ENCODE measurements at regions not wholly inside any gene's neighbourhood (a gene's known extent, or its start where the extent isn't known, plus 50 kb on each side); places are given as distances from the start of the nearest gene placed in this dataset.

DNA sequence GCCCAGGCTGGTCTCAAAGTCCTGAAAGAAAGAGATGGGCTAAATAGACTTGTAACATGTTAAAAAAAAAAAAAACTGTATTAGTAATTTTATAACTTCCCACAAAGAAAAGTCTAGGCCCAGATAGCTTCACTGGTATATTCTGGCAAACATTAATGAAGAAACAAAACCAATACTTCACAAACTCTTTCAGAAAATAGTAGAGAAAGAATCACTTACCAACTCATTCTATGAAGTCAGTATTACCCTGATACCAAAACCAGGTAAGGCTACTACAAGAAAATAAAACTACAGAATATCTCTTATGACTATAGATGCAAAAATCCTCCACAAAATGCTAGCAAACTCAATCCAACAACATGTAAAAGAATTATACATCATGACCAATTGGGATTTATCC is 59.9 kb upstream of the ODC1 start:
- H3K4ac ChIP-seq (ENCODE audit: low read depth, low read length): no peak overlapping the region
- H3T11ph ChIP-seq (ENCODE audit: low read length): no peak overlapping the region
- peaks cover 0 to 7% of the 10 kb centered on the region in 2 experiments; a peak in 2 of 4 replicates for H3K4me1 Mint-ChIP-seq
- no peak overlapping the region for H3K23ac ChIP-seq (ENCODE audit: insufficient read length, low read depth, low read length)
- no peaks in the 10 kb centered on the region for H3K4me1 ChIP-seq (ENCODE audit: insufficient read depth, low read length)
- no peak overlapping the region for H3K18ac ChIP-seq (ENCODE audit: insufficient read length, low read depth, low read length)
- H2BK20ac ChIP-seq (ENCODE audit: low read depth, low read length, poor library complexity, severe bottlenecking): no peak overlapping the region
- no peak overlapping the region for H3K56ac ChIP-seq (ENCODE audit: insufficient read length, low read depth, low read length)
- H3K14ac ChIP-seq (ENCODE audit: insufficient read depth, low read length): no peak overlapping the region
- H3K79me2 ChIP-seq (ENCODE audit: insufficient read depth, low read length): no peaks in the 10 kb centered on the region
- H2BK12ac ChIP-seq (ENCODE audit: insufficient read length, low read depth, low read length): no peak overlapping the region
- no peak overlapping the region for H3K4me2 ChIP-seq (ENCODE audit: insufficient read depth, insufficient read length, low read length)
- H4K20me1 ChIP-seq (ENCODE audit: control insufficient read depth, insufficient read depth, insufficient read length): no peaks in the 10 kb centered on the region
- no peaks in the 10 kb centered on the region for H3K23me2 ChIP-seq (ENCODE audit: insufficient read length, low read depth, low read length, poor library complexity, severe bottlenecking)
- no peak overlapping the region for H4K5ac ChIP-seq (ENCODE audit: insufficient read length, low read depth, low read length)
- no peaks in the 10 kb centered on the region for H3K9me3 Mint-ChIP-seq
- no peak overlapping the region for H2AFZ ChIP-seq (ENCODE audit: low read length)
- no peak overlapping the region for H4K8ac ChIP-seq (replicated peaks; ENCODE audit: insufficient read length, low read depth, low read length)
- H3K27me3 Mint-ChIP-seq (ENCODE audit: low read depth): peaks cover 3% of the 10 kb centered on the region; the same call in 1 of the 2 replicates
- no peak overlapping the region for H4K91ac ChIP-seq (ENCODE audit: insufficient read length, low read depth, low read length)
- no peaks in the 10 kb centered on the region for H3K79me1 ChIP-seq (ENCODE audit: insufficient read depth, low read depth, low read length, poor library complexity, severe bottlenecking)
- DNase-seq: no peak
- no peak overlapping the region for H2AK5ac ChIP-seq (ENCODE audit: insufficient read length, low read length)
- H2BK15ac ChIP-seq (ENCODE audit: low read depth, low read length): no peak overlapping the region
- no peaks in the 10 kb centered on the region for H3K27me3 ChIP-seq (ENCODE audit: insufficient read depth, low read length)
- H3K36me3 Mint-ChIP-seq (ENCODE audit: insufficient read depth in 1 of 3, low read depth in 3 of 3): no peaks in the 10 kb centered on the region
- H2BK5ac ChIP-seq (ENCODE audit: insufficient read length, low read length): no peak overlapping the region
- H2BK120ac ChIP-seq (ENCODE audit: low read depth, low read length, poor library complexity, severe bottlenecking): no peak overlapping the region
- no peak overlapping the region for H3K4me3 Mint-ChIP-seq
- TF ChIP-seq, protein P1, sequence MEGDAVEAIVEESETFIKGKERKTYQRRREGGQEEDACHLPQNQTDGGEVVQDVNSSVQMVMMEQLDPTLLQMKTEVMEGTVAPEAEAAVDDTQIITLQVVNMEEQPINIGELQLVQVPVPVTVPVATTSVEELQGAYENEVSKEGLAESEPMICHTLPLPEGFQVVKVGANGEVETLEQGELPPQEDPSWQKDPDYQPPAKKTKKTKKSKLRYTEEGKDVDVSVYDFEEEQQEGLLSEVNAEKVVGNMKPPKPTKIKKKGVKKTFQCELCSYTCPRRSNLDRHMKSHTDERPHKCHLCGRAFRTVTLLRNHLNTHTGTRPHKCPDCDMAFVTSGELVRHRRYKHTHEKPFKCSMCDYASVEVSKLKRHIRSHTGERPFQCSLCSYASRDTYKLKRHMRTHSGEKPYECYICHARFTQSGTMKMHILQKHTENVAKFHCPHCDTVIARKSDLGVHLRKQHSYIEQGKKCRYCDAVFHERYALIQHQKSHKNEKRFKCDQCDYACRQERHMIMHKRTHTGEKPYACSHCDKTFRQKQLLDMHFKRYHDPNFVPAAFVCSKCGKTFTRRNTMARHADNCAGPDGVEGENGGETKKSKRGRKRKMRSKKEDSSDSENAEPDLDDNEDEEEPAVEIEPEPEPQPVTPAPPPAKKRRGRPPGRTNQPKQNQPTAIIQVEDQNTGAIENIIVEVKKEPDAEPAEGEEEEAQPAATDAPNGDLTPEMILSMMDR (conservative IDR thresholded peaks at IDR 0.05): no peak
- H3K27ac ChIP-seq (ENCODE audit: insufficient read length, low read depth, low read length): no peak overlapping the region
- no peak overlapping the region for H3K27ac Mint-ChIP-seq
- no peak overlapping the region for H3K9ac ChIP-seq (ENCODE audit: extremely low read depth, insufficient read length, low read length)
- no peaks in the 10 kb centered on the region for H3K9me3 ChIP-seq (ENCODE audit: control insufficient read depth, low read depth, low read length)
